22Rv1 (cell line): ENCODE measurements at regions not wholly inside any gene's neighbourhood (a gene's known extent, or its start where the extent isn't known, plus 50 kb on each side); places are given as distances from the start of the nearest gene placed in this dataset.

ENCODE experiments used
- ZFX ChIP-seq: fragments of 450-650 bp; IDR thresholded peaks from 2 replicates; pipeline ENCODE4 v1.6.1; 2017; ENCODE audit warnings: antibody characterized with exemption, borderline replicate concordance
- TF ChIP-seq, protein P1 (sequence below): fragments of 450-650 bp; IDR thresholded peaks from 2 replicates; pipeline ENCODE4 v1.5.1; 2017; ENCODE audit warnings: mild to moderate bottlenecking

DNA sequence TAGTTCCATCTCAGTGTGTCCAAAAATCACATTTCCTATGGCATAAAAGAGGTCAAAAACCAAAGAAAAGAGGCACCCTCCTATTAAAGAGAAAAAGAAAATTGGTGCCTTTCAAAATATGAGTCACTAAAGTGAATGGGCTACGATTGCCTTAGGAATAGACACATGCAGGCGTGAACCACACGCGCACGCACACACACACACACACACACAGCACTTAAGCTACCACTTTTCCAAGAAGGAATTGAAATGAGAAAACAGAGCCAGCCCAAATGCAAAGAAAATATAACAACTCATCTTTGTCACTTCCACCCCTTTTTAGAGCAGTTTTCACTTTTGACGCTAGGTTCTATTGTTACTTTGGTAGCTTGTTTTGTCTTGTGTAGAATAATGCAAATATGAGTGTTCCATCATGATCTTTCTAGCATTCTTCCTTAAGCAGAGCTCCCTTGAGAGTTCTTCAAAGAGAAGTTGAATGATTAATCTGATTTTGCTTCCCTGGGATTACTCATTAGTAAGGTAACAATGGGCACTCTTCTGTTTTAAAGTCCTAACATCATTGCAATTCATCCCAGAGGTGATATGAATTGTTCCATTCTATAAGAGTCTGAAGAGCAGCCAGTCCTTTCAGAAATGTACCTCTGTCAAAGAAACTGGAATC lies 239.2 kb upstream of the GNPDA2 start:
- TF ChIP-seq, protein P1, sequence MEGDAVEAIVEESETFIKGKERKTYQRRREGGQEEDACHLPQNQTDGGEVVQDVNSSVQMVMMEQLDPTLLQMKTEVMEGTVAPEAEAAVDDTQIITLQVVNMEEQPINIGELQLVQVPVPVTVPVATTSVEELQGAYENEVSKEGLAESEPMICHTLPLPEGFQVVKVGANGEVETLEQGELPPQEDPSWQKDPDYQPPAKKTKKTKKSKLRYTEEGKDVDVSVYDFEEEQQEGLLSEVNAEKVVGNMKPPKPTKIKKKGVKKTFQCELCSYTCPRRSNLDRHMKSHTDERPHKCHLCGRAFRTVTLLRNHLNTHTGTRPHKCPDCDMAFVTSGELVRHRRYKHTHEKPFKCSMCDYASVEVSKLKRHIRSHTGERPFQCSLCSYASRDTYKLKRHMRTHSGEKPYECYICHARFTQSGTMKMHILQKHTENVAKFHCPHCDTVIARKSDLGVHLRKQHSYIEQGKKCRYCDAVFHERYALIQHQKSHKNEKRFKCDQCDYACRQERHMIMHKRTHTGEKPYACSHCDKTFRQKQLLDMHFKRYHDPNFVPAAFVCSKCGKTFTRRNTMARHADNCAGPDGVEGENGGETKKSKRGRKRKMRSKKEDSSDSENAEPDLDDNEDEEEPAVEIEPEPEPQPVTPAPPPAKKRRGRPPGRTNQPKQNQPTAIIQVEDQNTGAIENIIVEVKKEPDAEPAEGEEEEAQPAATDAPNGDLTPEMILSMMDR, result no peak
- TF ChIP-seq ZFX, result no peak
